Ishikawa (cell line): ENCODE measurements at regions not wholly inside any gene's neighbourhood (a gene's known extent, or its start where the extent isn't known, plus 50 kb on each side); places are given as distances from the start of the nearest gene placed in this dataset.

Experiments used
- CEBPB ChIP-seq: IDR thresholded peaks from 2 replicates; pipeline ENCODE4 v1.6.1; 2012
- CREB1 ChIP-seq: IDR thresholded peaks from 2 replicates; pipeline ENCODE4 v1.6.1; 2012; ENCODE audit warnings: low read depth
- EP300 ChIP-seq: IDR thresholded peaks from 2 replicates; pipeline ENCODE4 v1.6.1; 2012; ENCODE audit warnings: borderline replicate concordance
- FOXM1 ChIP-seq: IDR thresholded peaks from 2 replicates; pipeline ENCODE4 v1.6.1; 2012; ENCODE audit warnings: low read depth, borderline replicate concordance
- MAX ChIP-seq: IDR thresholded peaks from 2 replicates; pipeline ENCODE4 v1.6.1; 2012
- NFIC ChIP-seq: IDR thresholded peaks from 2 replicates; pipeline ENCODE4 v1.6.1; 2012
- RAD21 ChIP-seq: IDR thresholded peaks from 2 replicates; pipeline ENCODE4 v1.6.1; 2012; ENCODE audit warnings: low read depth
- TAF1 ChIP-seq: IDR thresholded peaks from 2 replicates; pipeline ENCODE4 v1.6.1; 2012; ENCODE audit warnings: low read depth, mild to moderate bottlenecking
- TCF12 ChIP-seq: IDR thresholded peaks from 2 replicates; pipeline ENCODE4 v1.6.1; 2012; ENCODE audit warnings: low read depth
- USF1 ChIP-seq: IDR thresholded peaks from 2 replicates; pipeline ENCODE4 v1.6.1; 2012
- YY1 ChIP-seq: IDR thresholded peaks from 2 replicates; pipeline ENCODE4 v1.6.1; 2012; ENCODE audit warnings: low read depth
- ZBTB7A ChIP-seq: IDR thresholded peaks from 2 replicates; pipeline ENCODE4 v1.6.1; 2012; ENCODE audit warnings: low read depth
- TF ChIP-seq, protein P1 (sequence below): IDR thresholded peaks from 2 replicates; pipeline ENCODE4 v1.6.1; 2012; ENCODE audit warnings: low read depth, mild to moderate bottlenecking

DNA sequence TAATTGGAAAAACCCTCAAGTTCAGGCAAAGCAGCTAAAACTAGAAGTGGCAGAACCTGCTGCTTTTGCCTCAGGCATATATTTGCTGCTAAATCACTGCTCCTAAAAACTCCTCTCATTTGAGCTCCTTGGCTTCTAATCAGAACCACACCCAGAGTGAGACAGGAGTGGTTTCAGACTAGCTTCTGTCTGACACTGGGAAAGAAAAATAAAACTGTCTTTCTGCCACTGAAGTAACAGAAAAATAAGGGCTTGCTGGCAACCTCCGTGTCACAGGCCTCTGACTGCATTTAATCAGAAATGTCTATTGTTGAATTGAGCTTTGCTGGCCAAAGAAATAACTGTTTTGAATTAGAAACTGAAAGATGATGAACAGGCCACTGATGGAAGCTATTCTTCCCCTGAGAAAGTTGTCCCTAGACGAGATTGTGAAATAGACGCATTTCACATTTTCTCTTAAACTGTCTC is 52.1 kb upstream of the RAP2C start:
- TF ChIP-seq FOXM1 (no peak), YY1 (no peak), ZBTB7A (no peak), RAD21 (no peak), NFIC (no peak), CREB1 (no peak), MAX (no peak), TAF1 (no peak), CEBPB (no peak), EP300 (no peak), TCF12 (no peak), USF1 (no peak)
- TF ChIP-seq, protein P1, sequence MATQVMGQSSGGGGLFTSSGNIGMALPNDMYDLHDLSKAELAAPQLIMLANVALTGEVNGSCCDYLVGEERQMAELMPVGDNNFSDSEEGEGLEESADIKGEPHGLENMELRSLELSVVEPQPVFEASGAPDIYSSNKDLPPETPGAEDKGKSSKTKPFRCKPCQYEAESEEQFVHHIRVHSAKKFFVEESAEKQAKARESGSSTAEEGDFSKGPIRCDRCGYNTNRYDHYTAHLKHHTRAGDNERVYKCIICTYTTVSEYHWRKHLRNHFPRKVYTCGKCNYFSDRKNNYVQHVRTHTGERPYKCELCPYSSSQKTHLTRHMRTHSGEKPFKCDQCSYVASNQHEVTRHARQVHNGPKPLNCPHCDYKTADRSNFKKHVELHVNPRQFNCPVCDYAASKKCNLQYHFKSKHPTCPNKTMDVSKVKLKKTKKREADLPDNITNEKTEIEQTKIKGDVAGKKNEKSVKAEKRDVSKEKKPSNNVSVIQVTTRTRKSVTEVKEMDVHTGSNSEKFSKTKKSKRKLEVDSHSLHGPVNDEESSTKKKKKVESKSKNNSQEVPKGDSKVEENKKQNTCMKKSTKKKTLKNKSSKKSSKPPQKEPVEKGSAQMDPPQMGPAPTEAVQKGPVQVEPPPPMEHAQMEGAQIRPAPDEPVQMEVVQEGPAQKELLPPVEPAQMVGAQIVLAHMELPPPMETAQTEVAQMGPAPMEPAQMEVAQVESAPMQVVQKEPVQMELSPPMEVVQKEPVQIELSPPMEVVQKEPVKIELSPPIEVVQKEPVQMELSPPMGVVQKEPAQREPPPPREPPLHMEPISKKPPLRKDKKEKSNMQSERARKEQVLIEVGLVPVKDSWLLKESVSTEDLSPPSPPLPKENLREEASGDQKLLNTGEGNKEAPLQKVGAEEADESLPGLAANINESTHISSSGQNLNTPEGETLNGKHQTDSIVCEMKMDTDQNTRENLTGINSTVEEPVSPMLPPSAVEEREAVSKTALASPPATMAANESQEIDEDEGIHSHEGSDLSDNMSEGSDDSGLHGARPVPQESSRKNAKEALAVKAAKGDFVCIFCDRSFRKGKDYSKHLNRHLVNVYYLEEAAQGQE = no peak
